ENCODE measurements at regions not wholly inside any gene's neighbourhood (a gene's known extent, or its start where the extent isn't known, plus 50 kb on each side); places are given as distances from the start of the nearest gene placed in this dataset.

DNA sequence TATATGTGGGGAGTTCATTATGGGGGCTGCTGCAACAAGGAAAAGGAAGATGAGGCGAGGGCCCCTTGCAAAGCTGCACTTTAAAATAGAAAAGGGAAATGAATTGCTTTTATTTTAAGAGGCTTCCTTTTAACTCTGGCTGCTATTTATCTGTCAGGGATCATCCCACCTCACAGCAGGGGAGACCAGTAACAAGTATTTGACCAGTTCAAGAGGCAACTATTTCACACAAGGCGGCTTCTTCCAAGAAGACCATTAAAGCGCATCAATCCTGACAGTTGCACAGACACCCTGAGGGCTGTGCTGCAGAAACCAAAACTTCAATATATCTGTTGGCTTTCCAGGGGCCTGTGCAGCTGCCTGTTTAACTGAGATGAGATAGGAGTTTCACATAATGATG lies 1009.2 kb downstream of the SORCS3 start:
- Histone ChIP-seq H3K9me3 (ENCODE audit: control extremely low read depth in 1 of 3, control insufficient read depth in 2 of 3, insufficient read depth in 1 of 3, low read length in 2 of 3) (no peaks in the 10 kb centered on the region), H3K4me3 (ENCODE audit: control extremely low read depth in 1 of 5, extremely low read depth in 1 of 5, insufficient read depth in 1 of 5, low read depth in 2 of 5, low read length in 4 of 5) (no peak overlapping the region), H3K79me2 (ENCODE audit: control insufficient read depth, insufficient read depth, low read length) (no peaks in the 10 kb centered on the region), H3K27me3 (replicated peaks in 1 of 4; ENCODE audit: control extremely low read depth in 1 of 4, control insufficient read depth in 3 of 4, insufficient read depth in 4 of 4, low read length in 3 of 4) (no peaks in the 10 kb centered on the region), H3K4me2 (replicated peaks; ENCODE audit: low read depth, low read length, poor library complexity, severe bottlenecking) (no peak overlapping the region), H2AFZ (ENCODE audit: insufficient read depth, low read depth, low read length, poor library complexity, severe bottlenecking) (no peak overlapping the region), H3K36me3 (replicated peaks in 1 of 2; ENCODE audit: control extremely low read depth in 1 of 2, control insufficient read depth in 1 of 2, extremely low read depth in 1 of 2, insufficient read depth in 2 of 2, low read length in 1 of 2) (no peaks in the 10 kb centered on the region), H3K27ac (ENCODE audit: low read length in 2 of 2) (no peak overlapping the region), H3K9ac (ENCODE audit: low read length) (no peak overlapping the region), H3K4me1 (ENCODE audit: control insufficient read depth in 2 of 2, insufficient read depth in 2 of 2, low read length in 2 of 2) (no peaks in the 10 kb centered on the region), H4K20me1 (ENCODE audit: control insufficient read depth, insufficient read depth, low read length, poor library complexity, severe bottlenecking) (no peaks in the 10 kb centered on the region)
- no peak overlapping the region for H3K27ac Mint-ChIP-seq
- POLR2A ChIA-PET, result no interaction called here
- no peaks in the 10 kb centered on the region for H3K4me1 Mint-ChIP-seq
- H3K27me3 Mint-ChIP-seq, result no peaks in the 10 kb centered on the region
- intact Hi-C loops (cut with micrococcal nuclease), result no loop called here
- no peaks in the 10 kb centered on the region for H3K9me3 Mint-ChIP-seq (ENCODE audit: insufficient read depth)
- TF ChIP-seq, protein P1, sequence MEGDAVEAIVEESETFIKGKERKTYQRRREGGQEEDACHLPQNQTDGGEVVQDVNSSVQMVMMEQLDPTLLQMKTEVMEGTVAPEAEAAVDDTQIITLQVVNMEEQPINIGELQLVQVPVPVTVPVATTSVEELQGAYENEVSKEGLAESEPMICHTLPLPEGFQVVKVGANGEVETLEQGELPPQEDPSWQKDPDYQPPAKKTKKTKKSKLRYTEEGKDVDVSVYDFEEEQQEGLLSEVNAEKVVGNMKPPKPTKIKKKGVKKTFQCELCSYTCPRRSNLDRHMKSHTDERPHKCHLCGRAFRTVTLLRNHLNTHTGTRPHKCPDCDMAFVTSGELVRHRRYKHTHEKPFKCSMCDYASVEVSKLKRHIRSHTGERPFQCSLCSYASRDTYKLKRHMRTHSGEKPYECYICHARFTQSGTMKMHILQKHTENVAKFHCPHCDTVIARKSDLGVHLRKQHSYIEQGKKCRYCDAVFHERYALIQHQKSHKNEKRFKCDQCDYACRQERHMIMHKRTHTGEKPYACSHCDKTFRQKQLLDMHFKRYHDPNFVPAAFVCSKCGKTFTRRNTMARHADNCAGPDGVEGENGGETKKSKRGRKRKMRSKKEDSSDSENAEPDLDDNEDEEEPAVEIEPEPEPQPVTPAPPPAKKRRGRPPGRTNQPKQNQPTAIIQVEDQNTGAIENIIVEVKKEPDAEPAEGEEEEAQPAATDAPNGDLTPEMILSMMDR (IDR thresholded peaks at IDR 0.05), result no peak
- no peak for TF ChIP-seq EZH2 (IDR thresholded peaks at IDR 0.05; ENCODE audit: borderline replicate concordance, insufficient read depth, low read depth, low read length, poor library complexity, severe bottlenecking)
- no peak for ATAC-seq (ENCODE audit: low read depth)
- DNase-seq, result no peak
- no peak overlapping the region for H3K4me3 Mint-ChIP-seq
- CTCF ChIA-PET, result no interaction called here
- WGBS (ENCODE audit: insufficient coverage), result 78% methylated on average over 2 of the region's 3 CpGs

- Mint-ChIP-seq H3K4me1 (no peaks in the 10 kb centered on the region), H3K9me3 (ENCODE audit: insufficient read depth) (no peaks in the 10 kb centered on the region), H3K27ac (no peak overlapping the region), H3K27me3 (no peaks in the 10 kb centered on the region), H3K4me3 (no peak overlapping the region)
- Histone ChIP-seq H4K20me1 (ENCODE audit: control insufficient read depth, insufficient read depth, low read length, poor library complexity, severe bottlenecking) (no peaks in the 10 kb centered on the region), H3K4me2 (replicated peaks; ENCODE audit: low read depth, low read length, poor library complexity, severe bottlenecking) (no peak overlapping the region), H3K79me2 (ENCODE audit: control insufficient read depth, insufficient read depth, low read length) (no peaks in the 10 kb centered on the region), H3K9me3 (ENCODE audit: control extremely low read depth in 1 of 3, control insufficient read depth in 2 of 3, insufficient read depth in 1 of 3, low read length in 2 of 3) (no peaks in the 10 kb centered on the region), H2AFZ (ENCODE audit: insufficient read depth, low read depth, low read length, poor library complexity, severe bottlenecking) (no peak overlapping the region), H3K27ac (ENCODE audit: low read length in 2 of 2) (no peak overlapping the region), H3K9ac (ENCODE audit: low read length) (no peak overlapping the region), H3K4me3 (ENCODE audit: control extremely low read depth in 1 of 5, extremely low read depth in 1 of 5, insufficient read depth in 1 of 5, low read depth in 2 of 5, low read length in 4 of 5) (no peak overlapping the region), H3K36me3 (replicated peaks in 1 of 2; ENCODE audit: control extremely low read depth in 1 of 2, control insufficient read depth in 1 of 2, extremely low read depth in 1 of 2, insufficient read depth in 2 of 2, low read length in 1 of 2) (no peaks in the 10 kb centered on the region), H3K27me3 (replicated peaks in 1 of 4; ENCODE audit: control extremely low read depth in 1 of 4, control insufficient read depth in 3 of 4, insufficient read depth in 4 of 4, low read length in 3 of 4) (no peaks in the 10 kb centered on the region), H3K4me1 (ENCODE audit: control insufficient read depth in 2 of 2, insufficient read depth in 2 of 2, low read length in 2 of 2) (no peaks in the 10 kb centered on the region)
- ChIA-PET POLR2A (no interaction called here), CTCF (no interaction called here)
- TF ChIP-seq EZH2 (IDR thresholded peaks at IDR 0.05; ENCODE audit: borderline replicate concordance, insufficient read depth, low read depth, low read length, poor library complexity, severe bottlenecking), result no peak
- TF ChIP-seq, protein P1 (IDR thresholded peaks at IDR 0.05), result no peak
- ATAC-seq (ENCODE audit: low read depth) (no peak), DNase-seq (no peak)
- WGBS (ENCODE audit: insufficient coverage), result no CpG with 5 or more reads among the region's 1 CpG
- intact Hi-C loops (cut with micrococcal nuclease), result no loop called here
Measured at GRCh38 chr10:105647354-105647753, 1006.3 kb downstream of the SORCS3 start.

Measured in B cell (primary cell).